Gastrocnemius medialis (tissue), 4 donors: ENCODE measurements at regions not wholly inside any gene's neighbourhood (a gene's known extent, or its start where the extent isn't known, plus 50 kb on each side); places are given as distances from the start of the nearest gene placed in this dataset.

ENCODE experiments used
- POLR2A ChIP-seq, 2 donors: fragments of 450-650 bp; IDR thresholded peaks; one replicate each; pipeline ENCODE4 v1.6.1; 2017; ENCODE audit warnings: antibody characterized with exemption in 2 of 2, mild to moderate bottlenecking in 2 of 2, moderate library complexity in 2 of 2
- TF ChIP-seq, protein P1 (sequence below), 5 experiments: fragments of 450-650 bp in 3 of 5; fragments of 200-600 bp in 2 of 5; sonication (generic) in 2 of 5; IDR thresholded peaks in 4 of 5; conservative IDR thresholded peaks in 1 of 5; 1 replicate in 4 of 5; 2 replicates in 1 of 5; pipeline ENCODE4 v1.5.1; 2016 to 2019; ENCODE audit warnings: antibody characterized with exemption in 5 of 5, mild to moderate bottlenecking in 3 of 5, moderate library complexity in 3 of 5

DNA sequence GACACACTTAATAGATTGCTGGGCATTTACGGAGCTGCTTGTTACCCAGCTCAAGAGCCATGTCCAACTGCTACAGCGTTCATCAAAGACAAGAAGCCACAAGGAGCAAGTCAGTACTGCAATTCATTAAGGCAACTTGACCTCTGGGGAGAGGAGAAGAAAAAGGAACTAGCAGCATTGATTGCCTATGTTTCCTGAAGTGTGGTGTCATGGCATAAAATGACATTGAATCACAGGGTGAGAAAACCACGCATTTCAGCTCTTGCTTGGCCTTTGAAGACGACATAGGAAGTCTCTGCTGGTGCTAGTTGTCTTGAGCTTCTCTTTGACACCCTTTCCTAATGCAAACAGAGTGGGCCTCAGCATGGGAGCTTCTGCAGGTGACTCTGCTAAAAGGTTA, 139.1 kb downstream of the CDH26 start:
- TF ChIP-seq, protein P1, sequence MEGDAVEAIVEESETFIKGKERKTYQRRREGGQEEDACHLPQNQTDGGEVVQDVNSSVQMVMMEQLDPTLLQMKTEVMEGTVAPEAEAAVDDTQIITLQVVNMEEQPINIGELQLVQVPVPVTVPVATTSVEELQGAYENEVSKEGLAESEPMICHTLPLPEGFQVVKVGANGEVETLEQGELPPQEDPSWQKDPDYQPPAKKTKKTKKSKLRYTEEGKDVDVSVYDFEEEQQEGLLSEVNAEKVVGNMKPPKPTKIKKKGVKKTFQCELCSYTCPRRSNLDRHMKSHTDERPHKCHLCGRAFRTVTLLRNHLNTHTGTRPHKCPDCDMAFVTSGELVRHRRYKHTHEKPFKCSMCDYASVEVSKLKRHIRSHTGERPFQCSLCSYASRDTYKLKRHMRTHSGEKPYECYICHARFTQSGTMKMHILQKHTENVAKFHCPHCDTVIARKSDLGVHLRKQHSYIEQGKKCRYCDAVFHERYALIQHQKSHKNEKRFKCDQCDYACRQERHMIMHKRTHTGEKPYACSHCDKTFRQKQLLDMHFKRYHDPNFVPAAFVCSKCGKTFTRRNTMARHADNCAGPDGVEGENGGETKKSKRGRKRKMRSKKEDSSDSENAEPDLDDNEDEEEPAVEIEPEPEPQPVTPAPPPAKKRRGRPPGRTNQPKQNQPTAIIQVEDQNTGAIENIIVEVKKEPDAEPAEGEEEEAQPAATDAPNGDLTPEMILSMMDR (IDR thresholded peaks at IDR 0.05 in 4 of 5, conservative IDR thresholded peaks at IDR 0.05 in 1 of 5) = no peak
- no peak for TF ChIP-seq POLR2A (IDR thresholded peaks at IDR 0.05)
